Tibial nerve (tissue), 4 donors: ENCODE measurements at regions not wholly inside any gene's neighbourhood (a gene's known extent, or its start where the extent isn't known, plus 50 kb on each side); places are given as distances from the start of the nearest gene placed in this dataset.

Experiments used
- DNase-seq, 2 donors: peaks; one replicate each; pipeline ENCODE4 v3.0.0-alpha.2; 2019; ENCODE audit warnings: low spot score in 2 of 2
- H3K27ac ChIP-seq, 4 donors: fragments of 200-600 bp; sonication (generic) in 3 of 4; one replicate each; pipeline ENCODE4 v1.5.1; 2017 to 2019; ENCODE audit warnings: mild to moderate bottlenecking in 1 of 4
- H3K27me3 ChIP-seq, 2 donors: fragments of 200-600 bp; sonication (generic) in 1 of 2; one replicate each; pipeline versions ENCODE4 v1.5.1 to v1.6.0; 2017 to 2019
- H3K36me3 ChIP-seq, 3 donors: fragments of 200-600 bp; sonication (generic); one replicate each; pipeline ENCODE4 v1.5.1; 2018 to 2019
- H3K4me1 ChIP-seq, 4 donors: fragments of 200-600 bp; sonication (generic) in 3 of 4; one replicate each; pipeline ENCODE4 v1.5.1; 2017 to 2019
- H3K4me3 ChIP-seq, 4 donors: fragments of 200-600 bp; sonication (generic) in 3 of 4; one replicate each; pipeline ENCODE4 v1.5.1; 2017 to 2019; ENCODE audit warnings: mild to moderate bottlenecking in 1 of 4, moderate library complexity in 1 of 4
- H3K9me3 ChIP-seq, 4 donors: fragments of 200-600 bp; sonication (generic) in 3 of 4; one replicate each; pipeline ENCODE4 v1.5.1; 2017 to 2019
- EP300 ChIP-seq, 2 donors: sonication (generic); formaldehyde crosslinking; IDR thresholded peaks; one replicate each; pipeline ENCODE4 v1.6.1; 2017; ENCODE audit warnings: antibody characterized with exemption in 2 of 2, mild to moderate bottlenecking in 1 of 2
- POLR2A ChIP-seq, 2 donors: fragments of 450-650 bp; IDR thresholded peaks; one replicate each; pipeline ENCODE4 v1.6.1; 2017; ENCODE audit warnings: antibody characterized with exemption in 2 of 2, mild to moderate bottlenecking in 2 of 2, moderate library complexity in 2 of 2
- WGBS, 2 donors: methylation state at CpG; one replicate each; pipeline ENCODE4 v1.1.5; 2018; 5-methylcytosine and 5-hydroxymethylcytosine counted together
- TF ChIP-seq, protein P1 (sequence below), 5 experiments: fragments of 200-600 bp in 3 of 5; fragments of 450-650 bp in 2 of 5; sonication (generic) in 3 of 5; IDR thresholded peaks; one replicate each; pipeline ENCODE4 v1.5.1; 2016 to 2019; ENCODE audit warnings: antibody characterized with exemption in 5 of 5, mild to moderate bottlenecking in 3 of 5, moderate library complexity in 2 of 5

DNA sequence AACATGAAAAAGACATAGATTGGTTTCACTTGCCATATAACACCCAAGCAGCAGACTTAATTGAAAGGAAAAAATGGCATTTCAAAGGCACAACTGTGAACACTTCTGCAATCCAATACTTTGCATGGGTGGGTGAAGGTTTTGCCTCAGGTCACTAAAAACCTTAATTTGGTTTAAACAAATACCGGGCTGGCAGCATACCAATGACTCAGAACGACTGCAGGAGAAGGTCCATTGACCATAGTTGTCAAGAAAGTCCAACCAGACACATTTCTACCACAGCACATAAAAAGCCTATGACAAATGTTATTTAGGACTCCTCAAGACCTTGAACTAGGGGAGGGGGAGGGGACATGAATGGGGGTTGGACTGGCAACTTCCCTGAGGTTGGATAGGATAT is 183.6 kb upstream of the TRPC5 start:
- TF ChIP-seq EP300 (IDR thresholded peaks at IDR 0.05) (no peak), POLR2A (IDR thresholded peaks at IDR 0.05) (no peak)
- TF ChIP-seq, protein P1, sequence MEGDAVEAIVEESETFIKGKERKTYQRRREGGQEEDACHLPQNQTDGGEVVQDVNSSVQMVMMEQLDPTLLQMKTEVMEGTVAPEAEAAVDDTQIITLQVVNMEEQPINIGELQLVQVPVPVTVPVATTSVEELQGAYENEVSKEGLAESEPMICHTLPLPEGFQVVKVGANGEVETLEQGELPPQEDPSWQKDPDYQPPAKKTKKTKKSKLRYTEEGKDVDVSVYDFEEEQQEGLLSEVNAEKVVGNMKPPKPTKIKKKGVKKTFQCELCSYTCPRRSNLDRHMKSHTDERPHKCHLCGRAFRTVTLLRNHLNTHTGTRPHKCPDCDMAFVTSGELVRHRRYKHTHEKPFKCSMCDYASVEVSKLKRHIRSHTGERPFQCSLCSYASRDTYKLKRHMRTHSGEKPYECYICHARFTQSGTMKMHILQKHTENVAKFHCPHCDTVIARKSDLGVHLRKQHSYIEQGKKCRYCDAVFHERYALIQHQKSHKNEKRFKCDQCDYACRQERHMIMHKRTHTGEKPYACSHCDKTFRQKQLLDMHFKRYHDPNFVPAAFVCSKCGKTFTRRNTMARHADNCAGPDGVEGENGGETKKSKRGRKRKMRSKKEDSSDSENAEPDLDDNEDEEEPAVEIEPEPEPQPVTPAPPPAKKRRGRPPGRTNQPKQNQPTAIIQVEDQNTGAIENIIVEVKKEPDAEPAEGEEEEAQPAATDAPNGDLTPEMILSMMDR (IDR thresholded peaks at IDR 0.05) = no peak
- Histone ChIP-seq H3K27me3 (peaks cover 0 to 3% of the 10 kb centered on the region in 2 donors), H3K36me3 (no peaks in the 10 kb centered on the region), H3K9me3 (no peaks in the 10 kb centered on the region), H3K27ac (no peak overlapping the region), H3K4me3 (no peak overlapping the region), H3K4me1 (no peaks in the 10 kb centered on the region)
- WGBS, 2 donors = 63 to 68% methylated on average over 2 of the region's 2 CpGs
- no peak for DNase-seq

DNA sequence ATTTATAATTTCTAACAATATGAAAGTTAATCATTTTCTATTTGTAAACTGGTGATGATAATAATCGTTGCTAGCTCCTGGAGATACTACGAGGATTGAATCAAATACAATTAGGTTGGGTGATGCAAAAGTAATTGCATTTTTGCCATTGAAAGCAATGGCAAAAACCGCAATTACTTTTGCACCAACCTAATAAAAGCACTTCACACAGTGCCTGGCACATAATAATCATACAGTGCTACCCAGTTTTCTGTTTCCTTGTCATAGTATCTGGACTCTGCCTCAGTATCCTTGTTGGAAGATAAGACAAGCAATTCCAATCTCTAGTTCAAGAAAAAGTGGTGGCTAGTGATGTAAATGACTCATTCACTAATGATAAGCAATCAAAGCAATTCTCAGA is 176.8 kb upstream of the TRPC5 start:
- no peaks in the 10 kb centered on the region for H3K36me3 ChIP-seq
- DNase-seq = no peak
- H3K27ac ChIP-seq = no peak overlapping the region
- 63 to 80% methylated on average over 3 of the region's 3 CpGs for WGBS, 2 donors
- no peaks in the 10 kb centered on the region for H3K27me3 ChIP-seq
- TF ChIP-seq POLR2A (IDR thresholded peaks at IDR 0.05) (no peak), EP300 (IDR thresholded peaks at IDR 0.05) (no peak)
- TF ChIP-seq, protein P1 (IDR thresholded peaks at IDR 0.05) = no peak
- H3K9me3 ChIP-seq = no peaks in the 10 kb centered on the region
- no peak overlapping the region for H3K4me3 ChIP-seq
- H3K4me1 ChIP-seq = no peaks in the 10 kb centered on the region

DNA sequence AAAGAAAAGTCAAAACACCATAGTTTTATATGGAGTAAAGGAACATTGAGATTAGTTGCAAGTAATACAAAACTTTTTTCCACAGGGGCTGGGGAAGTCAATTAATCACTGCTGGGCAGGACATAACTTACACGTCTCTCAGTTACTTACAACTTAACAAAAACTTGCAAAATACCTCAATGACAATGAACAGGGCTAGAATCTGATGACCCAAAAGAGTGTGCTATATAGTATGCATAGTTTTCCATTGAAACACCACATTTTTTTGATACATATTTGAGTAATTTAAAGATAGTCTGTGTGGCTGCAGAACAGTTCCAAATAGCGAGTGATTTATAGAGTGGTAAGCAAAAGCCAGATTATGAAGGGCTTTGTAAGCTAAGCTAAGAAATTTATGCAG is 172.3 kb upstream of the TRPC5 start:
- TF ChIP-seq, protein P1 (IDR thresholded peaks at IDR 0.05) = no peak
- TF ChIP-seq EP300 (IDR thresholded peaks at IDR 0.05) = no peak
- no peak for TF ChIP-seq POLR2A (IDR thresholded peaks at IDR 0.05)
- no peak for DNase-seq
- Histone ChIP-seq H3K27me3 (no peaks in the 10 kb centered on the region), H3K36me3 (no peaks in the 10 kb centered on the region), H3K4me3 (no peak overlapping the region), H3K27ac (no peak overlapping the region), H3K9me3 (no peaks in the 10 kb centered on the region), H3K4me1 (no peaks in the 10 kb centered on the region)
- 57 to 70% methylated on average over 2 of the region's 2 CpGs for WGBS, 2 donors

DNA sequence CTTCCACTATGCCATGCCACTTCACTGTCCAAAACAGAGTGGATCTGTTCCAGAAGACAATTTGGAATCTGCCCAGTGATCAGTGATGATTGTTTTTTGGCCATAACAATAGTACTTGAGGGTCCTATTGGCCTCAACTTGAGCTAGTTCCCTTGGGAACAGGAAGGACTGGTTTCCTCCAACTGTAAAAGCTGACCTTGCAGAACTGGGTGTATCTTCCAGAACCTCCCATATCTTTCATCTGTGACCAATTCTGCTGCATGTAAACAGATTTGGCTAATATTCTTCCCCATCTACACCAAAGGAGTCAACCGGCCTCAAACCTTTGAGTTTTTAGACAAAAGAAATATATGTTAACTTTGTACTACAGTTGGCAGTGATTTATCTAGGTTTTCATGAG is 165.1 kb upstream of the TRPC5 start:
- Histone ChIP-seq H3K9me3 (peaks cover 0 to 8% (median 0%) of the 10 kb centered on the region in 4 donors), H3K36me3 (no peaks in the 10 kb centered on the region), H3K4me1 (no peaks in the 10 kb centered on the region), H3K4me3 (no peak overlapping the region), H3K27me3 (peaks cover 0 to 4% of the 10 kb centered on the region in 2 donors), H3K27ac (no peak overlapping the region)
- WGBS, 2 donors = 80 to 97% methylated on average over 1 of the region's 1 CpG
- DNase-seq = no peak
- TF ChIP-seq EP300 (IDR thresholded peaks at IDR 0.05) = no peak
- TF ChIP-seq POLR2A (IDR thresholded peaks at IDR 0.05) = no peak
- TF ChIP-seq, protein P1 (IDR thresholded peaks at IDR 0.05) = no peak

DNA sequence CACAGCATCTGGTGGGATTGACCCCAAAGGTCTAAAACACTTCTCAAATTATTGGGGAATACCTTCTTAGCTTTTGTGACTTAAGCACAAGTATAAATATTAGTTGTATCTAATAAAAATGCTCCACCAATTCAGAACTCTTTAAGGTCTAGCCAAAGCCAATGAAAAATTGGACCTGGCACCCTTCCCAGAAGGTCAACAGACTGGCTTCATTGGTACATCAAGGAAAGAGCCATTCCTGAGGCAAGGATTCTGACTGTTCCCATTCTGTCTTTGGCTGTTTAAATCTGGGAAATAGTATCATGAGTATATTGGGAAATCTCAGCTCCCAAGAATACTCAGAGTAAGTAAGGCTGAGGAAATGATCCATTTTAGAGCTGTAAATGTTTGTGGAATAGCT is 153.0 kb upstream of the TRPC5 start:
- DNase-seq = no peak
- H3K27me3 ChIP-seq = no peaks in the 10 kb centered on the region
- H3K4me3 ChIP-seq = no peak overlapping the region
- no peaks in the 10 kb centered on the region for H3K4me1 ChIP-seq
- H3K27ac ChIP-seq = no peak overlapping the region
- no peak for TF ChIP-seq EP300 (IDR thresholded peaks at IDR 0.05)
- TF ChIP-seq, protein P1 (IDR thresholded peaks at IDR 0.05) = no peak
- TF ChIP-seq POLR2A (IDR thresholded peaks at IDR 0.05) = no peak
- no peaks in the 10 kb centered on the region for H3K36me3 ChIP-seq
- H3K9me3 ChIP-seq = no peaks in the 10 kb centered on the region
